IPS-18a (cell line): ENCODE measurements at regions not wholly inside any gene's neighbourhood (a gene's known extent, or its start where the extent isn't known, plus 50 kb on each side); places are given as distances from the start of the nearest gene placed in this dataset.

Experiments
- H3K27ac ChIP-seq: one replicate; pipeline ENCODE4 v1.5.1; 2013; ENCODE audit warnings: low read length
- H3K27me3 ChIP-seq: one replicate; pipeline ENCODE4 v1.6.1; 2013; ENCODE audit warnings: mild to moderate bottlenecking, low read length; ENCODE audit not compliant: control insufficient read depth, insufficient read depth
- H3K36me3 ChIP-seq: one replicate; pipeline ENCODE4 v1.6.1; 2013; ENCODE audit warnings: low read depth, low read length; ENCODE audit not compliant: control insufficient read depth
- H3K4me1 ChIP-seq: one replicate; pipeline ENCODE4 v1.6.1; 2013; ENCODE audit warnings: low read depth, low read length; ENCODE audit not compliant: control insufficient read depth
- H3K4me3 ChIP-seq: one replicate; pipeline ENCODE4 v1.5.1; 2013; ENCODE audit warnings: low read length
- H3K9ac ChIP-seq: one replicate; pipeline ENCODE4 v1.6.1; 2013; ENCODE audit warnings: mild to moderate bottlenecking, low read length, moderate library complexity
- H3K9me3 ChIP-seq: one replicate; pipeline ENCODE4 v1.6.1; 2013; ENCODE audit warnings: low read depth, low read length; ENCODE audit not compliant: control insufficient read depth

DNA sequence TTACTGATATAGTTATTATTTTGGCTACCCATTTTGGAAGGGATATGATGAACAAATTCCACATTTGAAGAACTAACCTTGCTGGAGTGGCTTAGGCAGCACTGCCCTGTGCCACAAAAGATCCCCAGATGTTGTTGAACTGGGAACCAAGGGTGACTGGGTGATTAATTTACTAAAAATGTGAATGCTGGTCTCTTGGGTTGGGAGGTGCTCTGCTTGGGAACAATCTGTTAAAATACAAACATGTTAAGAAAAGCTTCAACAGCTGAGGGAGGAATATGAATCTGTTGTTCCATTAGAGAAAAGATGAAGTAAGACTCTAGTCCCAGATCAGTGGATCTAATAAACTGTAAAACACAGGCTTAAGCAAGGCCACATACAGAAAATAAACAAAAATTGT is 1860.1 kb downstream of the SUCLG1 start:
- Histone ChIP-seq H3K36me3 (no peaks in the 10 kb centered on the region), H3K4me3 (no peak overlapping the region), H3K9me3 (no peaks in the 10 kb centered on the region), H3K27ac (no peak overlapping the region), H3K4me1 (no peaks in the 10 kb centered on the region), H3K9ac (no peak overlapping the region), H3K27me3 (no peaks in the 10 kb centered on the region)

DNA sequence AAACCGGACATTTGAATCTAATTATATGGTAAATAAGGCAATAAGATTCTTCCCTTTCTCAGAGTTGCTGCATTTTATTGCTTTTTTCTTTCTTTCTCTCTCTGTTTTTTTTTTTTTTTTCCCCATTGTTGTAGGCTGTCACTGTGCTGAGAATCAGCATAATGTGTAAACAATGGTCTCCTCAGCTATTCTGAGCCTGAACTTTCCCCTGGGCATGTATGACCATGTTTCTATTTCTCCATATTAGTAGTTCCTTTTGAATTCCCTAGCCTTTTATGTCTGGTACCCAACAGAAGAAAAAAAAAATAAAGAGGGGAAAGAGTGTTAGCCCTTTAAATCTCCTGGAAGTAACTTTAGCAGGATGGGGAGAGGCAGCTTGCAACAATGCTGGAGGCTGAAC is 1862.5 kb downstream of the SUCLG1 start:
- no peaks in the 10 kb centered on the region for H3K4me1 ChIP-seq
- no peaks in the 10 kb centered on the region for H3K36me3 ChIP-seq
- H3K27ac ChIP-seq = no peak overlapping the region
- H3K27me3 ChIP-seq = no peaks in the 10 kb centered on the region
- H3K9me3 ChIP-seq = no peaks in the 10 kb centered on the region
- no peak overlapping the region for H3K4me3 ChIP-seq
- H3K9ac ChIP-seq = no peak overlapping the region

DNA sequence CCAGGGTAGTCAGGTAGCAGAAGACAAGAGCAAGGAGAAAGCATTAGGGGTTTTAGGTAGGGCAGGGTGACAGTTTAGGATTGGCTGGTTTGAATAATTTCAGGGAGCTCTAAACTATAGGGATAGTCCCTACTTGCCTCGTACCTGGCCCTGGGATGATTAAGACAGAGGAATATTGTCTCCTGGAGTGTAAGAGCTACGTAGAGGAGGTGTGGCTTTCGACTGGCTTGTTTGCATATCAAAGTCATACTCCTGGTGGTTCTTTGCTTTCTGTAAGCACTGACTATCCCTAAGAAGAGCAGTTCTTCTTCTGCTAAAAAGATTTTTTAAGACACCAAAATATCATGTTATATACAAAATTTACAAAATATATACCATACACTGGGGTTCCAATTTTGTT is 1867.4 kb downstream of the SUCLG1 start:
- Histone ChIP-seq H3K9me3 (no peaks in the 10 kb centered on the region), H3K4me3 (no peak overlapping the region), H3K27me3 (no peaks in the 10 kb centered on the region), H3K4me1 (no peaks in the 10 kb centered on the region), H3K36me3 (no peaks in the 10 kb centered on the region), H3K27ac (no peak overlapping the region), H3K9ac (no peak overlapping the region)

GRCh38 chr2:82576656-82577055 is 1882.4 kb downstream of the SUCLG1 start:
- Histone ChIP-seq H3K9ac (no peak overlapping the region), H3K36me3 (no peaks in the 10 kb centered on the region), H3K4me1 (no peaks in the 10 kb centered on the region), H3K27ac (no peak overlapping the region), H3K9me3 (no peaks in the 10 kb centered on the region), H3K4me3 (no peak overlapping the region), H3K27me3 (no peaks in the 10 kb centered on the region)

- no peak overlapping the region for H3K4me3 ChIP-seq
- no peak overlapping the region for H3K27ac ChIP-seq
- no peaks in the 10 kb centered on the region for H3K36me3 ChIP-seq
- no peaks in the 10 kb centered on the region for H3K27me3 ChIP-seq
- no peaks in the 10 kb centered on the region for H3K4me1 ChIP-seq
- no peaks in the 10 kb centered on the region for H3K9me3 ChIP-seq
- no peak overlapping the region for H3K9ac ChIP-seq
Measured at GRCh38 chr2:82539280-82539621, 1919.8 kb downstream of the SUCLG1 start.

DNA sequence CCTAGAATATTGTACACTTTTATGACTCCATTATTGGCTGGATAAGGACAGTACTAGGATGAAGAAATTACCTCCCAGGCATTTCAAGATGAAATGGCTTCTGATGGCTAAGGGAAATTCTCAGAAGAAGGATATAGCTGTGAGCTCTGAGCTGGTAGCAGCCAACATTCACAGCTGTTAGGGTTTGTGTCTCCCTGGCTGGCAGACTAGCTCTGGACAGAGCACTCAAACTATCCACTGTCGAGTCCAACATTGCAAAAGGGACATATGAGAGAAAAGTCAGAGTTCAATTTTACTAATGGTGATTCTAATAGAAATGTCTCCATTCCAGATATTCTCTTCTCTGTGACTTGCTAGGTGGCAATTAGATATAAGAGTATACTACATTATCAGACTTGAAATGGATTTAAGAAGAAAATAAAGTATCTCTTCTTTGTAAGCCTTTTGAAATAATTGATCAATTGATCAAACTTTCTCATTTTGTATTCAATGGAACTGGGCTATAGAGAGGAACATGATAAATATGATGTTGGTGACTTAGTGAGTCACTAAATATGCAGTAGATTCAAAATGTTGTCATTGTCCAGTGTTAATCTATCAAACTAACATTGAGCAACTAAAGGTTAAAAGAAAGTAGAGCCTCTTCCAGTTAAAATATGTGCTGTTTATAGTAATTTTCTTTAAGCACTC is 1920.3 kb downstream of the SUCLG1 start:
- H3K9me3 ChIP-seq = no peaks in the 10 kb centered on the region
- H3K4me1 ChIP-seq = no peaks in the 10 kb centered on the region
- H3K27me3 ChIP-seq = no peaks in the 10 kb centered on the region
- no peaks in the 10 kb centered on the region for H3K36me3 ChIP-seq
- no peak overlapping the region for H3K9ac ChIP-seq
- H3K27ac ChIP-seq = no peak overlapping the region
- H3K4me3 ChIP-seq = no peak overlapping the region

DNA sequence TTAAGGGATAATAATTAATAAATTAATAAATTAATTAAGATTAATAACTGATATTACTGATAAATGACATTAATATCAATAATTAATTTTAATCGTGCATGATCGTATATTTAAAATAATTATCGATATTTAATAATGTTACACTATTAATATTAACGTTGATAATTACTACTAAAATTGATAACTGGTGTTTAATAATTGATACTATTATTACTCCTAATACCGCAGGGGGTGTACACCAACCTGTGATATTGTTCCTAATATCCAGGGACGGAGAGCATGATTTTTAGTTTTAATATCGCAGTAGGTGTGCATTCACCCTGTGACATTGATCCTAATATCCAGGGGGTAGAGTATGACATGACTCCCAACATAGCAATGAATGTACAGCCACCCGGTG is 1930.8 kb downstream of the SUCLG1 start:
- H3K9ac ChIP-seq = no peak overlapping the region
- H3K9me3 ChIP-seq = no peaks in the 10 kb centered on the region

DNA sequence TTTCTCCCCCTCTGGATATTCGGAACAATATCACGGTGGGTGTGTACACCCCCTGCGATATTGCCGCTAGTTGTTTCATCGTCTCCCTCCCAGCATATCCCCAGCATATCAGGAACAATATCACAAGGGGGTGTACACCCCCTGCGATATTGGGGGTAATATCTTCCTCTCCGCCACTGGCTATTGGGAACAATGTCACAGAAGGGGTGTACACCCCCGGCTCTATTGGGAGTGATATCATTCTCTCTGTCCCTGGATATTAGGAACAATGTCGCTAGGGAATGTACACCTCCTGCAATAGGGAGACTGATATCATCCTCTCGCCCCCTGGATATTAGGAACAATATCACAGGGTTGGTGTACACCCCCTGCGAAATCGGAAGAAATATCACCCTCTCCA is 1932.0 kb downstream of the SUCLG1 start:
- H3K4me3 ChIP-seq = no peak overlapping the region
- no peak overlapping the region for H3K9ac ChIP-seq
- no peaks in the 10 kb centered on the region for H3K4me1 ChIP-seq
- no peaks in the 10 kb centered on the region for H3K9me3 ChIP-seq
- no peak overlapping the region for H3K27ac ChIP-seq
- no peaks in the 10 kb centered on the region for H3K27me3 ChIP-seq
- H3K36me3 ChIP-seq = no peaks in the 10 kb centered on the region

More for the DNA sequence above, 1930.8 kb downstream of the SUCLG1 start:
- Histone ChIP-seq H3K4me3 (no peak overlapping the region), H3K4me1 (no peaks in the 10 kb centered on the region), H3K27me3 (no peaks in the 10 kb centered on the region), H3K36me3 (no peaks in the 10 kb centered on the region), H3K27ac (no peak overlapping the region)

GRCh38 chr2:82526277-82526676 is 1932.8 kb downstream of the SUCLG1 start:
- no peaks in the 10 kb centered on the region for H3K36me3 ChIP-seq
- H3K9me3 ChIP-seq = no peaks in the 10 kb centered on the region
- H3K27me3 ChIP-seq = no peaks in the 10 kb centered on the region
- no peak overlapping the region for H3K9ac ChIP-seq
- no peaks in the 10 kb centered on the region for H3K4me1 ChIP-seq
- no peak overlapping the region for H3K27ac ChIP-seq
- no peak overlapping the region for H3K4me3 ChIP-seq

GRCh38 chr2:82525744-82526143 is 1933.3 kb downstream of the SUCLG1 start:
- no peaks in the 10 kb centered on the region for H3K9me3 ChIP-seq
- no peaks in the 10 kb centered on the region for H3K4me1 ChIP-seq
- no peaks in the 10 kb centered on the region for H3K36me3 ChIP-seq
- no peak overlapping the region for H3K9ac ChIP-seq
- no peak overlapping the region for H3K4me3 ChIP-seq
- H3K27ac ChIP-seq = no peak overlapping the region
- H3K27me3 ChIP-seq = no peaks in the 10 kb centered on the region

- Histone ChIP-seq H3K4me1 (no peaks in the 10 kb centered on the region), H3K27ac (no peak overlapping the region), H3K9me3 (no peaks in the 10 kb centered on the region), H3K36me3 (no peaks in the 10 kb centered on the region), H3K27me3 (no peaks in the 10 kb centered on the region), H3K9ac (no peak overlapping the region), H3K4me3 (no peak overlapping the region)
Measured at GRCh38 chr2:82524826-82525225, 1934.3 kb downstream of the SUCLG1 start.

DNA sequence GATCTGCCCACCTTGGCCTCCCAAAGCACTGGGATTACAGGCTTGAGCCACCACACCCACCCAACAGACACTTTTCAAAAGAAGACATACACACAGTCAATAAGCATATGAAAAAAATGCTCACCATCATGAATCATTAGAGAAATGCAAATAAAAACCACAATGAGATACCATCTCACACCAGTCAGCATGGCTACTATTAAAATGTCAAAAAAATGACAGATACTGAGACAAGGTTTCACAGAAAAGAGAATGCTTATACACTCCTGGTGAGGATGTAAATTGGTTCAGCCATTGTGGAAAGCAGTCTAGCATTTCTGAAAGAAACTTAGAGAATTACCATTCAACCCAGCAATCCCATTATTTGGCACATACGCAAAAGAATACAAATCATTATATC is 1947.2 kb downstream of the SUCLG1 start:
- Histone ChIP-seq H3K4me1 (no peaks in the 10 kb centered on the region), H3K27me3 (no peaks in the 10 kb centered on the region), H3K36me3 (no peaks in the 10 kb centered on the region), H3K9ac (no peak overlapping the region), H3K9me3 (no peaks in the 10 kb centered on the region), H3K4me3 (no peak overlapping the region), H3K27ac (no peak overlapping the region)
